Prostate gland (tissue), 2 donors: ENCODE measurements at regions not wholly inside any gene's neighbourhood (a gene's known extent, or its start where the extent isn't known, plus 50 kb on each side); places are given as distances from the start of the nearest gene placed in this dataset.

ENCODE experiments used
- CTCF ChIP-seq, 4 experiments: fragments of 200-600 bp in 2 of 4; fragments of 450-650 bp in 2 of 4; sonication (generic) in 2 of 4; IDR thresholded peaks; 1 replicate in 3 of 4; 2 replicates in 1 of 4; pipeline ENCODE4 v1.5.1; 2016 to 2019; ENCODE audit warnings: antibody characterized with exemption in 4 of 4, mild to moderate bottlenecking in 2 of 4, moderate library complexity in 2 of 4
- POLR2A ChIP-seq: fragments of 450-650 bp; IDR thresholded peaks from one replicate; pipeline ENCODE4 v1.6.1; 2016; ENCODE audit warnings: antibody characterized with exemption, mild to moderate bottlenecking
- POLR2AphosphoS5 ChIP-seq: sonication (generic); formaldehyde crosslinking; IDR thresholded peaks from one replicate; pipeline ENCODE4 v1.6.1; 2017; ENCODE audit warnings: antibody characterized with exemption

GRCh38 chr20:21021472-21021790 lies 84.7 kb downstream of the LINC00237 start:
- TF ChIP-seq POLR2A (no peak), CTCF (IDR thresholded peaks at IDR 0.05) (no peak), POLR2AphosphoS5 (no peak)
